HCT116 (cell line): ENCODE measurements at regions not wholly inside any gene's neighbourhood (a gene's known extent, or its start where the extent isn't known, plus 50 kb on each side); places are given as distances from the start of the nearest gene placed in this dataset.

Source experiments
- ATAC-seq: fragments of 200-7000 bp; cut with Tn5 transposase; 2 replicates; pipeline ENCODE4 v1.9.1; 2020; ENCODE audit warnings: mild to moderate bottlenecking, moderate library complexity
- BruUV-seq: library from RNA; stranded (reverse); fragments of 400-500 nt; replicated peaks from 2 replicates; lab custom pipeline; 2021; lab: Mats Ljungman, UMichigan
- CTCF ChIA-PET: fragments of 300-600 bp; sonication (Branson Sonifier 250); formaldehyde crosslinking; loops from one replicate; lab custom pipeline; 2021; ENCODE audit warnings: antibody characterized with exemption; lab: Charles Lee
- POLR2A ChIA-PET: fragments of 300-600, 350-600 bp; sonication (Branson Sonifier 250); formaldehyde crosslinking; loops from one replicate; lab custom pipeline; 2021; ENCODE audit warnings: antibody characterized with exemption; lab: Charles Lee
- RAD21 ChIA-PET, 2 experiments: fragments of 300-600 bp; sonication (Branson Sonifier 250); formaldehyde crosslinking; loops; one replicate each; lab custom pipeline; 2023; ENCODE audit warnings: low total read pairs in 2 of 2; ENCODE audit not compliant: uncharacterized antibody in 2 of 2, unreplicated experiment in 2 of 2, low non-redundant PET in 1 of 2; lab: Charles Lee
- DNase-seq: peaks from one replicate; pipeline ENCODE4 v3.0.0-alpha.2; 2010; ENCODE audit warnings: low read depth, low spot score
- H2AFZ ChIP-seq: fragments of 200-600 bp; shearing (Covaris generic), sonication (generic); 2 replicates; pipeline ENCODE4 v1.6.1; 2017; ENCODE audit warnings: low read depth, mixed run types, mixed read lengths, antibody characterized with exemption, low read length; ENCODE audit not compliant: poor library complexity, severe bottlenecking
- H3K27ac ChIP-seq: 2 replicates; pipeline ENCODE4 v1.5.1; 2012; ENCODE audit warnings: low read depth, low read length
- H3K27me3 ChIP-seq: fragments of 200-600 bp; sonication (generic); 2 replicates; pipeline ENCODE4 v1.6.1; 2016; ENCODE audit warnings: mixed run types, low read length, mixed read lengths; ENCODE audit not compliant: insufficient read depth
- H3K36me3 ChIP-seq, 2 experiments: fragments of 200-500 bp in 1 of 2; fragments of 200-600 bp in 1 of 2; sonication (Bioruptor generic) in 1 of 2; sonication (generic) in 1 of 2; 2 replicates each; pipeline versions ENCODE4 v1.5.1 to v1.6.1; 2014 to 2016; ENCODE audit warnings: low read length in 2 of 2, inconsistent platforms in 1 of 2, mixed read lengths in 1 of 2, mixed run types in 1 of 2; ENCODE audit not compliant: insufficient read depth in 2 of 2, control insufficient read depth in 1 of 2
- H3K4me1 ChIP-seq, 2 experiments: fragments of 200-600 bp in 1 of 2; sonication (generic) in 1 of 2; 2 replicates each; pipeline versions ENCODE4 v1.5.1 to v1.6.1; 2012 to 2017; ENCODE audit warnings: low read length in 2 of 2, inconsistent platforms in 1 of 2, mild to moderate bottlenecking in 1 of 2, mixed read lengths in 1 of 2, mixed run types in 1 of 2, moderate library complexity in 1 of 2; ENCODE audit not compliant: insufficient read depth in 2 of 2, control insufficient read depth in 1 of 2
- H3K4me2 ChIP-seq: fragments of 200-600 bp; sonication (generic); 2 replicates; pipeline ENCODE4 v1.6.1; 2017; ENCODE audit warnings: mixed run types, low read length, mixed read lengths
- H3K4me3 ChIP-seq, 2 experiments: fragments of 200-600 bp in 1 of 2; sonication (generic) in 1 of 2; replicated peaks in 1 of 2; 2 replicates each; pipeline ENCODE4 v1.5.1; 2011 to 2016; ENCODE audit warnings: low read length in 2 of 2, control low read depth in 1 of 2, low read depth in 1 of 2, mild to moderate bottlenecking in 1 of 2, mixed read lengths in 1 of 2, mixed run types in 1 of 2
- H3K79me2 ChIP-seq: fragments of 200-600 bp; sonication (generic); 2 replicates; pipeline ENCODE4 v1.6.1; 2017; ENCODE audit warnings: mild to moderate bottlenecking, mixed run types, low read length, moderate library complexity, mixed read lengths; ENCODE audit not compliant: insufficient read depth
- H3K9ac ChIP-seq: fragments of 200-600 bp; sonication (generic); 2 replicates; pipeline ENCODE4 v1.6.1; 2016; ENCODE audit warnings: low read length, mixed read lengths
- H3K9me2 ChIP-seq: fragments of 200-600 bp; sonication (generic), shearing (Covaris generic); 2 replicates; pipeline ENCODE4 v1.6.1; 2017; ENCODE audit warnings: mixed run types, mild to moderate bottlenecking, moderate library complexity; ENCODE audit not compliant: insufficient read depth
- H3K9me3 ChIP-seq, 2 experiments: fragments of 200-500 bp in 1 of 2; fragments of 200-600 bp in 1 of 2; sonication (Bioruptor generic) in 1 of 2; sonication (generic) in 1 of 2; 2 replicates each; pipeline ENCODE4 v1.6.1; 2014 to 2017; ENCODE audit warnings: low read length in 2 of 2, mixed read lengths in 2 of 2, inconsistent platforms in 1 of 2, low read depth in 1 of 2, mild to moderate bottlenecking in 1 of 2, mixed run types in 1 of 2, moderate library complexity in 1 of 2; ENCODE audit not compliant: control insufficient read depth in 1 of 2, insufficient read depth in 1 of 2
- H4K20me1 ChIP-seq: fragments of 200-600 bp; sonication (generic), shearing (Covaris generic); 2 replicates; pipeline ENCODE4 v1.6.1; 2017; ENCODE audit warnings: mixed run types, mild to moderate bottlenecking, moderate library complexity; ENCODE audit not compliant: insufficient read depth
- CBX3 ChIP-seq: IDR thresholded peaks from 2 replicates; pipeline ENCODE4 v1.6.1; 2012; ENCODE audit warnings: low read depth
- EZH2phosphoT487 ChIP-seq: fragments of 200-600 bp; IDR thresholded peaks from 2 replicates; pipeline ENCODE4 v1.6.1; 2018; ENCODE audit warnings: antibody characterized with exemption, borderline replicate concordance
- RAD21 ChIP-seq: IDR thresholded peaks from 2 replicates; pipeline ENCODE4 v1.6.1; 2012; ENCODE audit warnings: low read depth, mild to moderate bottlenecking
- SIN3A ChIP-seq: IDR thresholded peaks from 2 replicates; pipeline ENCODE4 v1.6.1; 2012; ENCODE audit warnings: low read depth
- SP1 ChIP-seq: IDR thresholded peaks from 2 replicates; pipeline ENCODE4 v1.6.1; 2012; ENCODE audit warnings: low read depth
- SRF ChIP-seq: IDR thresholded peaks from 2 replicates; pipeline ENCODE4 v1.6.1; 2012; ENCODE audit warnings: low read depth
- ZFX ChIP-seq: fragments of 450-650 bp; IDR thresholded peaks from 2 replicates; pipeline ENCODE4 v1.6.1; 2017
- ZNF274 ChIP-seq: fragments of 200-500 bp; sonication (Bioruptor generic); IDR thresholded peaks from 2 replicates; pipeline ENCODE4 v1.6.1; 2014; ENCODE audit warnings: mild to moderate bottlenecking, low read depth, low read length, inconsistent platforms
- intact Hi-C: fragments of 100-400 bp; cut with micrococcal nuclease; formaldehyde crosslinking; loops from 2 replicates; pipeline ENCODE4 v1.10.0; 2022
- TF ChIP-seq, protein P1 (sequence below), 3 experiments: fragments of 200-600 bp in 1 of 3; sonication (generic) in 1 of 3; IDR thresholded peaks in 2 of 3; conservative IDR thresholded peaks in 1 of 3; 2 replicates each; pipeline ENCODE4 v1.5.1; 2012 to 2017; ENCODE audit warnings: low read depth in 2 of 3, low read length in 2 of 3, antibody characterized with exemption in 1 of 3, borderline replicate concordance in 1 of 3, control low read depth in 1 of 3, mild to moderate bottlenecking in 1 of 3, mixed read lengths in 1 of 3, mixed run types in 1 of 3, moderate library complexity in 1 of 3; ENCODE audit not compliant: insufficient read depth in 1 of 3
- TF ChIP-seq, protein P2 (sequence below): IDR thresholded peaks from 2 replicates; pipeline ENCODE4 v1.6.1; 2012; ENCODE audit warnings: low read depth
- TF ChIP-seq, protein P3 (sequence below): IDR thresholded peaks from 2 replicates; pipeline ENCODE4 v1.6.1; 2011; ENCODE audit warnings: mild to moderate bottlenecking, low read length, moderate library complexity; ENCODE audit not compliant: insufficient replicate concordance; ENCODE audit errors: extremely low read depth
- TF ChIP-seq, protein P4 (sequence below): IDR thresholded peaks from 2 replicates; pipeline ENCODE4 v1.6.1; 2012

DNA sequence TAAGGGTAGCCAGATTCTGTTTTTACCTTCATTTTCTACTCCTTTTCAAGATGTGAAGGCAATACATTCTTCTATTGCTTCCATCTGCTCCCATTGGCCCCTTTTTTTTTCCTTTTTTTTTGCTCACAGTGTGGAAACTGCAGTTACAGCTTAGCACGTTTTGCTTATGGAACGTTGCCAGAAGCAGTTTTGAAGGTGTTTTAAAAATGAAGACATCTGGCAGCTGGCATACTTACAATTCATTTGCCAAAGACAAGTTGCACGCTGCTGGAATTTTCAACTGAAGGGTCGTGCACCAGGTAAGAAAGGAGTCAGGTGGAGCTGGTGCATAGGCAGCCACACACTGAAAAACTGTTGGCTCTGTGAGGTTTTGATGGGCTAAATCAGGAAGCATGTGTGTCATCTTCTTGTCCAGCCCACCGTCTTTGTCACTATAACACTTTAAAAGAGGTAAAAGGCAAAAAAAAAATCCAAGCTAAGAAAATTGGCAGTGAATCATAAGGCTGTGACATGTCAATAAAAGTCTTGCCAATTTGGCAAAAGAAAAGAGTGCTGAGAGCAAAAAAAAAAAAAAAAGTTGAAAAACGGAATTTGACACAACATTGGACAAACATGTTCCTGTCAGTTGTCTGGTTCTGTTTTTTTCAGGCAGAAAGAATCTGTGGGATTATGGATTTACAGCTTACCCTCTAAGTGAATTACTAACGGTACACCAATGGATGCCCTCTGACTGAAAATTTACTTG is 225.4 kb upstream of the SOX2 start:
- H3K36me3 ChIP-seq, result no peaks in the 10 kb centered on the region
- DNase-seq, result no peak
- no peak overlapping the region for H2AFZ ChIP-seq

DNA sequence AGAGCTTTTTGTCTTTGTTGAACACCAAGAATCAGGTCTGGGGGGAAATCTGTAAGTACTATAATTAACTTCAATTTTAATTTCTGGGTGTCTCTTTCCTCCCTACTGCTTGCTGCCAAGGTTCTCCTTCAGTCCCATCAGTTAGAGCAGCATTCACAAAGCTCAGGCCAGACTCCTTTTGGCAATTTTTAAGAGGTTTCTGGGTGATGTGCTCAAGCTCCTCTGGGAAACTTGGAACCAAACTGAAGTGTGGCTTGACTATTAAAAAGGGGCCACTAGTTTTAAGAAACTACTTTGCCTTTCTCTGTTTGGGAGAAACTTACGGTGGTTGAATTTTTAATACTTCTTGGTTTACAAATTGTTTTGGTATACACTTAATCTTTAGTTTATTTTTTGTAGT is 227.7 kb upstream of the SOX2 start:
- no peak for ATAC-seq
- Histone ChIP-seq H3K27me3 (peaks cover 19% of the 10 kb centered on the region; the same call in 1 of the 2 replicates), H3K36me3 (no peaks in the 10 kb centered on the region), H2AFZ (no peak overlapping the region), H3K4me3 (no peak overlapping the region), H3K9me3 (no peaks in the 10 kb centered on the region), H3K4me2 (no peak overlapping the region), H4K20me1 (no peaks in the 10 kb centered on the region; the same call in 1 of the 2 replicates), H3K9me2 (no peaks in the 10 kb centered on the region), H3K79me2 (no peaks in the 10 kb centered on the region), H3K27ac (no peak overlapping the region), H3K4me1 (no peaks in the 10 kb centered on the region), H3K9ac (no peak overlapping the region)
- intact Hi-C loops, result no loop called here
- CTCF ChIA-PET, result no interaction called here
- no peak for DNase-seq
- BruUV-seq, result no TSS peak
- RAD21 ChIA-PET, result no interaction called here
- POLR2A ChIA-PET, result no interaction called here
- TF ChIP-seq, protein P1, sequence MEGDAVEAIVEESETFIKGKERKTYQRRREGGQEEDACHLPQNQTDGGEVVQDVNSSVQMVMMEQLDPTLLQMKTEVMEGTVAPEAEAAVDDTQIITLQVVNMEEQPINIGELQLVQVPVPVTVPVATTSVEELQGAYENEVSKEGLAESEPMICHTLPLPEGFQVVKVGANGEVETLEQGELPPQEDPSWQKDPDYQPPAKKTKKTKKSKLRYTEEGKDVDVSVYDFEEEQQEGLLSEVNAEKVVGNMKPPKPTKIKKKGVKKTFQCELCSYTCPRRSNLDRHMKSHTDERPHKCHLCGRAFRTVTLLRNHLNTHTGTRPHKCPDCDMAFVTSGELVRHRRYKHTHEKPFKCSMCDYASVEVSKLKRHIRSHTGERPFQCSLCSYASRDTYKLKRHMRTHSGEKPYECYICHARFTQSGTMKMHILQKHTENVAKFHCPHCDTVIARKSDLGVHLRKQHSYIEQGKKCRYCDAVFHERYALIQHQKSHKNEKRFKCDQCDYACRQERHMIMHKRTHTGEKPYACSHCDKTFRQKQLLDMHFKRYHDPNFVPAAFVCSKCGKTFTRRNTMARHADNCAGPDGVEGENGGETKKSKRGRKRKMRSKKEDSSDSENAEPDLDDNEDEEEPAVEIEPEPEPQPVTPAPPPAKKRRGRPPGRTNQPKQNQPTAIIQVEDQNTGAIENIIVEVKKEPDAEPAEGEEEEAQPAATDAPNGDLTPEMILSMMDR (IDR thresholded peaks at IDR 0.05 in 2 of 3, conservative IDR thresholded peaks at IDR 0.05 in 1 of 3; ENCODE audit: borderline replicate concordance in 1 of 3, insufficient read depth in 1 of 3, low read depth in 2 of 3, low read length in 2 of 3), result no peak
- TF ChIP-seq SP1, result no peak
- TF ChIP-seq CBX3, result no peak
- TF ChIP-seq, protein P2, sequence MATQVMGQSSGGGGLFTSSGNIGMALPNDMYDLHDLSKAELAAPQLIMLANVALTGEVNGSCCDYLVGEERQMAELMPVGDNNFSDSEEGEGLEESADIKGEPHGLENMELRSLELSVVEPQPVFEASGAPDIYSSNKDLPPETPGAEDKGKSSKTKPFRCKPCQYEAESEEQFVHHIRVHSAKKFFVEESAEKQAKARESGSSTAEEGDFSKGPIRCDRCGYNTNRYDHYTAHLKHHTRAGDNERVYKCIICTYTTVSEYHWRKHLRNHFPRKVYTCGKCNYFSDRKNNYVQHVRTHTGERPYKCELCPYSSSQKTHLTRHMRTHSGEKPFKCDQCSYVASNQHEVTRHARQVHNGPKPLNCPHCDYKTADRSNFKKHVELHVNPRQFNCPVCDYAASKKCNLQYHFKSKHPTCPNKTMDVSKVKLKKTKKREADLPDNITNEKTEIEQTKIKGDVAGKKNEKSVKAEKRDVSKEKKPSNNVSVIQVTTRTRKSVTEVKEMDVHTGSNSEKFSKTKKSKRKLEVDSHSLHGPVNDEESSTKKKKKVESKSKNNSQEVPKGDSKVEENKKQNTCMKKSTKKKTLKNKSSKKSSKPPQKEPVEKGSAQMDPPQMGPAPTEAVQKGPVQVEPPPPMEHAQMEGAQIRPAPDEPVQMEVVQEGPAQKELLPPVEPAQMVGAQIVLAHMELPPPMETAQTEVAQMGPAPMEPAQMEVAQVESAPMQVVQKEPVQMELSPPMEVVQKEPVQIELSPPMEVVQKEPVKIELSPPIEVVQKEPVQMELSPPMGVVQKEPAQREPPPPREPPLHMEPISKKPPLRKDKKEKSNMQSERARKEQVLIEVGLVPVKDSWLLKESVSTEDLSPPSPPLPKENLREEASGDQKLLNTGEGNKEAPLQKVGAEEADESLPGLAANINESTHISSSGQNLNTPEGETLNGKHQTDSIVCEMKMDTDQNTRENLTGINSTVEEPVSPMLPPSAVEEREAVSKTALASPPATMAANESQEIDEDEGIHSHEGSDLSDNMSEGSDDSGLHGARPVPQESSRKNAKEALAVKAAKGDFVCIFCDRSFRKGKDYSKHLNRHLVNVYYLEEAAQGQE, result no peak
- TF ChIP-seq, protein P3, sequence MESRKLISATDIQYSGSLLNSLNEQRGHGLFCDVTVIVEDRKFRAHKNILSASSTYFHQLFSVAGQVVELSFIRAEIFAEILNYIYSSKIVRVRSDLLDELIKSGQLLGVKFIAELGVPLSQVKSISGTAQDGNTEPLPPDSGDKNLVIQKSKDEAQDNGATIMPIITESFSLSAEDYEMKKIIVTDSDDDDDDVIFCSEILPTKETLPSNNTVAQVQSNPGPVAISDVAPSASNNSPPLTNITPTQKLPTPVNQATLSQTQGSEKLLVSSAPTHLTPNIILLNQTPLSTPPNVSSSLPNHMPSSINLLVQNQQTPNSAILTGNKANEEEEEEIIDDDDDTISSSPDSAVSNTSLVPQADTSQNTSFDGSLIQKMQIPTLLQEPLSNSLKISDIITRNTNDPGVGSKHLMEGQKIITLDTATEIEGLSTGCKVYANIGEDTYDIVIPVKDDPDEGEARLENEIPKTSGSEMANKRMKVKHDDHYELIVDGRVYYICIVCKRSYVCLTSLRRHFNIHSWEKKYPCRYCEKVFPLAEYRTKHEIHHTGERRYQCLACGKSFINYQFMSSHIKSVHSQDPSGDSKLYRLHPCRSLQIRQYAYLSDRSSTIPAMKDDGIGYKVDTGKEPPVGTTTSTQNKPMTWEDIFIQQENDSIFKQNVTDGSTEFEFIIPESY, result no peak
- TF ChIP-seq RAD21, result no peak
- no peak for TF ChIP-seq ZNF274

More for the DNA sequence above, 225.4 kb upstream of the SOX2 start:
- Histone ChIP-seq H3K9me2 (no peaks in the 10 kb centered on the region), H3K27me3 (peaks cover 27% of the 10 kb centered on the region; the same call in 1 of the 2 replicates), H3K9me3 (no peaks in the 10 kb centered on the region), H4K20me1 (no peaks in the 10 kb centered on the region; the same call in 1 of the 2 replicates), H3K4me1 (no peaks in the 10 kb centered on the region), H3K4me3 (no peak overlapping the region), H3K4me2 (no peak overlapping the region), H3K9ac (no peak overlapping the region), H3K79me2 (no peaks in the 10 kb centered on the region), H3K27ac (no peak overlapping the region)
- BruUV-seq, result no TSS peak
- no peak for ATAC-seq
- intact Hi-C loops, result no loop called here
- RAD21 ChIA-PET, result no interaction called here
- TF ChIP-seq ZFX (no peak), RAD21 (no peak), SRF (no peak), SIN3A (no peak), EZH2phosphoT487 (no peak)
- TF ChIP-seq, protein P4, sequence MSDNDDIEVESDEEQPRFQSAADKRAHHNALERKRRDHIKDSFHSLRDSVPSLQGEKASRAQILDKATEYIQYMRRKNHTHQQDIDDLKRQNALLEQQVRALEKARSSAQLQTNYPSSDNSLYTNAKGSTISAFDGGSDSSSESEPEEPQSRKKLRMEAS, result no peak
- CTCF ChIA-PET, result no interaction called here
- POLR2A ChIA-PET, result no interaction called here
